ENCODE measurements at regions not wholly inside any gene's neighbourhood (a gene's known extent, or its start where the extent isn't known, plus 50 kb on each side); places are given as distances from the start of the nearest gene placed in this dataset.

- peaks cover 13% of the 10 kb centered on the region for H3K9me3 Mint-ChIP-seq
- peaks cover 16% of the 10 kb centered on the region for H3K36me3 Mint-ChIP-seq (ENCODE audit: low read depth)
- POLR2A ChIA-PET, result no interaction called here
- H3K27ac Mint-ChIP-seq, result no peak overlapping the region
- CTCF ChIA-PET, result no interaction called here
- ATAC-seq (no peak), DNase-seq (no peak)
- TF ChIP-seq, protein P1, sequence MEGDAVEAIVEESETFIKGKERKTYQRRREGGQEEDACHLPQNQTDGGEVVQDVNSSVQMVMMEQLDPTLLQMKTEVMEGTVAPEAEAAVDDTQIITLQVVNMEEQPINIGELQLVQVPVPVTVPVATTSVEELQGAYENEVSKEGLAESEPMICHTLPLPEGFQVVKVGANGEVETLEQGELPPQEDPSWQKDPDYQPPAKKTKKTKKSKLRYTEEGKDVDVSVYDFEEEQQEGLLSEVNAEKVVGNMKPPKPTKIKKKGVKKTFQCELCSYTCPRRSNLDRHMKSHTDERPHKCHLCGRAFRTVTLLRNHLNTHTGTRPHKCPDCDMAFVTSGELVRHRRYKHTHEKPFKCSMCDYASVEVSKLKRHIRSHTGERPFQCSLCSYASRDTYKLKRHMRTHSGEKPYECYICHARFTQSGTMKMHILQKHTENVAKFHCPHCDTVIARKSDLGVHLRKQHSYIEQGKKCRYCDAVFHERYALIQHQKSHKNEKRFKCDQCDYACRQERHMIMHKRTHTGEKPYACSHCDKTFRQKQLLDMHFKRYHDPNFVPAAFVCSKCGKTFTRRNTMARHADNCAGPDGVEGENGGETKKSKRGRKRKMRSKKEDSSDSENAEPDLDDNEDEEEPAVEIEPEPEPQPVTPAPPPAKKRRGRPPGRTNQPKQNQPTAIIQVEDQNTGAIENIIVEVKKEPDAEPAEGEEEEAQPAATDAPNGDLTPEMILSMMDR (IDR thresholded peaks at IDR 0.05), result no peak
- no peaks in the 10 kb centered on the region for H3K27me3 Mint-ChIP-seq
- no peak overlapping the region for H3K4me3 Mint-ChIP-seq
- intact Hi-C loops (cut with micrococcal nuclease), result no loop called here
- no peaks in the 10 kb centered on the region for H3K4me1 Mint-ChIP-seq (ENCODE audit: low read depth)
Observed at GRCh38 chr17:63289931-63290330, 156.2 kb downstream of the CYB561 start.

DNA sequence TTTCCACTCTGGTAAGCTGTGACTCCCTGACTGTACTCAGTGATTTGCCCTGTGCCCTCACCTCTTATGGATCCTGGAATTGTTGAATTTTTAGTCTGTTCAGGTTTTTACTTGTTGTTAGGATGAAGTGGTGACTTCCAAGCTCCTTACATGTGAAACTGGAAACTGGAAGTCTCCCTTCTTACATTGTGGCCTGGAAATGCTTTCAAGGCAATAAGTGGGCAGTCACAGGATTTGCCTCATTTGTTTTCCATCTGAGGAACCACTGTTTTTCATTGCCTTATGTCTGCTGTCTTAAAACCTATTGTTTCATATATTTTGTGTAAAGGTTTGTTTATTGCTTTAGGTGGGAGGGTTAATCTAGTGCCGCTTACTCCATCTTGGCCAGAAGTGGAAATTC is 155.8 kb downstream of the CYB561 start:
- intact Hi-C loops (cut with micrococcal nuclease), result no loop called here
- Mint-ChIP-seq H3K4me1 (ENCODE audit: low read depth) (peaks cover 1% of the 10 kb centered on the region), H3K4me3 (no peak overlapping the region), H3K27ac (no peak overlapping the region), H3K9me3 (peaks cover 11% of the 10 kb centered on the region), H3K36me3 (ENCODE audit: low read depth) (peaks cover 14% of the 10 kb centered on the region), H3K27me3 (no peaks in the 10 kb centered on the region)
- ATAC-seq (no peak), DNase-seq (no peak)
- ChIA-PET POLR2A (no interaction called here), CTCF (interaction anchor here (1.0 kb wide), 1 partner anchor 42 kb away, joined by 5 read pairs; no protein-coding TSS in a partner anchor)
- TF ChIP-seq, protein P1 (IDR thresholded peaks at IDR 0.05), result no peak

- TF ChIP-seq, protein P1 (IDR thresholded peaks at IDR 0.05), result no peak
- intact Hi-C loops (cut with micrococcal nuclease), result no loop called here
- Mint-ChIP-seq H3K4me1 (ENCODE audit: low read depth) (peaks cover 3% of the 10 kb centered on the region), H3K4me3 (no peak overlapping the region), H3K27ac (no peak overlapping the region), H3K9me3 (peaks cover 9% of the 10 kb centered on the region), H3K36me3 (ENCODE audit: low read depth) (peaks cover 12% of the 10 kb centered on the region), H3K27me3 (no peaks in the 10 kb centered on the region)
- ChIA-PET POLR2A (no interaction called here), CTCF (interaction anchor here (1.0 kb wide), 1 partner anchor 42 kb away, joined by 5 read pairs; no protein-coding TSS in a partner anchor)
- ATAC-seq (no peak), DNase-seq (no peak)
Observed at GRCh38 chr17:63290784-63291183, 155.3 kb downstream of the CYB561 start.

GRCh38 chr17:63291258-63291657 is 154.8 kb downstream of the CYB561 start:
- DNase-seq (no peak), ATAC-seq (no peak)
- H3K9me3 Mint-ChIP-seq, result peaks cover 13% of the 10 kb centered on the region
- H3K36me3 Mint-ChIP-seq (ENCODE audit: low read depth), result peaks cover 16% of the 10 kb centered on the region
- H3K27ac Mint-ChIP-seq, result no peak overlapping the region
- peaks cover 8% of the 10 kb centered on the region for H3K4me1 Mint-ChIP-seq (ENCODE audit: low read depth)
- ChIA-PET CTCF (interaction anchor here (1.0 kb wide), 1 partner anchor 43 kb away, joined by 5 read pairs; no protein-coding TSS in a partner anchor), POLR2A (no interaction called here)
- TF ChIP-seq, protein P1 (IDR thresholded peaks at IDR 0.05), result no peak
- intact Hi-C loops (cut with micrococcal nuclease), result no loop called here
- H3K4me3 Mint-ChIP-seq, result no peak overlapping the region
- no peaks in the 10 kb centered on the region for H3K27me3 Mint-ChIP-seq

- ChIA-PET POLR2A (no interaction called here), CTCF (interaction anchor here (1.6 kb wide), 1 partner anchor 115 kb away, joined by 3 read pairs; no protein-coding TSS in a partner anchor)
- peaks cover 20% of the 10 kb centered on the region for H3K36me3 Mint-ChIP-seq (ENCODE audit: low read depth)
- DNase-seq (no peak), ATAC-seq (no peak)
- intact Hi-C loops (cut with micrococcal nuclease), result no loop called here
- peaks cover 8% of the 10 kb centered on the region for H3K4me1 Mint-ChIP-seq (ENCODE audit: low read depth)
- no peaks in the 10 kb centered on the region for H3K27me3 Mint-ChIP-seq
- TF ChIP-seq, protein P1 (IDR thresholded peaks at IDR 0.05), result no peak
- H3K9me3 Mint-ChIP-seq, result peaks cover 19% of the 10 kb centered on the region
- H3K4me3 Mint-ChIP-seq, result no peak overlapping the region
- H3K27ac Mint-ChIP-seq, result no peak overlapping the region
Observed at GRCh38 chr17:63292421-63292820, 153.7 kb downstream of the CYB561 start.

All from activated CD8-positive, alpha-beta T cell treated with anti-CD3 and anti-CD28 coated beads for 36 hours (primary cell).